SK-N-SH treated with all-trans-retinoic acid at 6 μM for 48 hours (cell line): ENCODE measurements at regions not wholly inside any gene's neighbourhood (a gene's known extent, or its start where the extent isn't known, plus 50 kb on each side); places are given as distances from the start of the nearest gene placed in this dataset.

ENCODE experiments used
- ATAC-seq: fragments of 200-7000 bp; cut with Tn5 transposase; 3 replicates; pipeline ENCODE4 v1.9.1; 2020; ENCODE audit warnings: mild to moderate bottlenecking, moderate library complexity
- ARNTL ChIP-seq: fragments of 450-650 bp; formaldehyde crosslinking; IDR thresholded peaks from 2 replicates; pipeline ENCODE4 v1.5.0; 2020; ENCODE audit warnings: low read depth, mild to moderate bottlenecking, moderate library complexity, borderline replicate concordance
- CSDC2 ChIP-seq: fragments of 250-450 bp; sonication (Bioruptor Pico); IDR thresholded peaks from 2 replicates; pipeline ENCODE4 v1.5.0; 2020; ENCODE audit warnings: mild to moderate bottlenecking, moderate library complexity
- ESRRG ChIP-seq: fragments of 250-450 bp; sonication (Bioruptor Pico); IDR thresholded peaks from 2 replicates; pipeline ENCODE4 v1.6.1; 2021; ENCODE audit warnings: mild to moderate bottlenecking
- GLIS3 ChIP-seq: fragments of 250-450 bp; sonication (Bioruptor Pico); IDR thresholded peaks from 2 replicates; pipeline ENCODE4 v1.5.0; 2020; ENCODE audit warnings: mild to moderate bottlenecking, moderate library complexity
- ISL1 ChIP-seq: fragments of 250-450 bp; sonication (Bioruptor Pico); IDR thresholded peaks from 2 replicates; pipeline ENCODE4 v2.1.2; 2022; ENCODE audit warnings: mild to moderate bottlenecking, moderate library complexity
- PPARA ChIP-seq: fragments of 250-450 bp; sonication (Bioruptor Pico); IDR thresholded peaks from 2 replicates; pipeline ENCODE4 v1.5.0; 2020; ENCODE audit warnings: mild to moderate bottlenecking, borderline replicate concordance
- RARB ChIP-seq: fragments of 250-450 bp; sonication (Bioruptor Pico); IDR thresholded peaks from 2 replicates; pipeline ENCODE4 v1.8.0; 2021; ENCODE audit warnings: mild to moderate bottlenecking, moderate library complexity
- SNAI2 ChIP-seq: fragments of 250-450 bp; sonication (Bioruptor Pico); IDR thresholded peaks from 2 replicates; pipeline ENCODE4 v1.5.0; 2020; ENCODE audit warnings: mild to moderate bottlenecking, moderate library complexity
- TCF4 ChIP-seq: fragments of 250-450 bp; sonication (Bioruptor Pico); IDR thresholded peaks from 2 replicates; pipeline ENCODE4 v1.8.0; 2021; ENCODE audit warnings: mild to moderate bottlenecking, moderate library complexity, borderline replicate concordance
- TOX ChIP-seq: fragments of 250-450 bp; sonication (Bioruptor Pico); IDR thresholded peaks from 2 replicates; pipeline ENCODE4 v1.8.0; 2021; ENCODE audit warnings: mild to moderate bottlenecking, moderate library complexity, borderline replicate concordance
- ZFP3 ChIP-seq: fragments of 250-450 bp; sonication (Bioruptor Pico); IDR thresholded peaks from 2 replicates; pipeline ENCODE4 v1.5.0; 2020; ENCODE audit warnings: mild to moderate bottlenecking, moderate library complexity
- ZFP30 ChIP-seq: fragments of 450-650 bp; formaldehyde crosslinking; IDR thresholded peaks from 2 replicates; pipeline ENCODE4 v1.5.0; 2022; ENCODE audit warnings: mild to moderate bottlenecking, moderate library complexity
- ZNF565 ChIP-seq: fragments of 450-650 bp; formaldehyde crosslinking; conservative IDR thresholded peaks from 2 replicates; pipeline ENCODE4 v1.5.0; 2020; ENCODE audit warnings: low read depth, mild to moderate bottlenecking, moderate library complexity
- ZNF70 ChIP-seq: fragments of 450-650 bp; formaldehyde crosslinking; IDR thresholded peaks from 2 replicates; pipeline ENCODE4 v1.5.0; 2020; ENCODE audit warnings: mild to moderate bottlenecking, moderate library complexity
- ZNF8 ChIP-seq: fragments of 450-650 bp; formaldehyde crosslinking; IDR thresholded peaks from 2 replicates; pipeline ENCODE4 v1.5.0; 2020; ENCODE audit warnings: mild to moderate bottlenecking, moderate library complexity
- TF ChIP-seq, protein P1 (sequence below): fragments of 250-450 bp; sonication (Bioruptor Pico); IDR thresholded peaks from 2 replicates; pipeline ENCODE4 v1.8.0; 2020; ENCODE audit warnings: mild to moderate bottlenecking, moderate library complexity, borderline replicate concordance
- TF ChIP-seq, protein P2 (sequence below): fragments of 250-450 bp; sonication (Bioruptor Pico); IDR thresholded peaks from 2 replicates; pipeline ENCODE4 v1.5.0; 2020; ENCODE audit warnings: mild to moderate bottlenecking, moderate library complexity
- TF ChIP-seq, protein P3 (sequence below): fragments of 250-450 bp; sonication (Bioruptor Pico); IDR thresholded peaks from 2 replicates; pipeline ENCODE4 v1.5.1; 2020; ENCODE audit warnings: low read depth, mild to moderate bottlenecking, moderate library complexity
- TF ChIP-seq, protein P4 (sequence below): fragments of 250-450 bp; sonication (Bioruptor Pico); IDR thresholded peaks from 2 replicates; pipeline ENCODE4 v1.8.0; 2021; ENCODE audit warnings: low read depth, mild to moderate bottlenecking, moderate library complexity, borderline replicate concordance

DNA sequence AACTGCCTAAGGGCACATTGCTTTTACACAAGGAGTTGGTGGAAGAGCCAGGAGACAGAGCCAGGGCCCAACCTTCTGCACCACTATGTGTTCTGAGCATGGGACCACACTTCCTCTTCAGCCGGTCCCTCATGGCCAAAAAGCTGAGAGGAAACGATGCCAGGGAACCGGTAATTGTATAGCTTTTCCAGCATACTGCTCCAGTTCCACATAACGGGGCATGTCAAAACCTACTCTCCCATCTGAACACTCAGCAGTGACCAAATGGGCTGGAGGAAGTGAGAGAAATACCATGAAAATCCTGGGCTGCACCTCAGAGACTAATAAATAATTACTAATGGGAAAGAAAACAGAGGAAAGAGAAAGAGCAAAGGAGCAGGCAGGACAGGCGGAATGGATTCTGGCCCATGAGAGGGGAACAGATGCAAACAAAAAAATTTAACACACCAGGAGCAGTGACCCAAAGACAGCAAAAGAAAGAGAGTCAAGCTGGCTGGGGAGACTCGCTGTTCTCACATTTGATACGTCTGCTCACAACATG is 52.0 kb upstream of the BMP2 start:
- ATAC-seq = no peak
- TF ChIP-seq ESRRG (CRISPR knock-in tag) (no peak), TCF4 (no peak)

DNA sequence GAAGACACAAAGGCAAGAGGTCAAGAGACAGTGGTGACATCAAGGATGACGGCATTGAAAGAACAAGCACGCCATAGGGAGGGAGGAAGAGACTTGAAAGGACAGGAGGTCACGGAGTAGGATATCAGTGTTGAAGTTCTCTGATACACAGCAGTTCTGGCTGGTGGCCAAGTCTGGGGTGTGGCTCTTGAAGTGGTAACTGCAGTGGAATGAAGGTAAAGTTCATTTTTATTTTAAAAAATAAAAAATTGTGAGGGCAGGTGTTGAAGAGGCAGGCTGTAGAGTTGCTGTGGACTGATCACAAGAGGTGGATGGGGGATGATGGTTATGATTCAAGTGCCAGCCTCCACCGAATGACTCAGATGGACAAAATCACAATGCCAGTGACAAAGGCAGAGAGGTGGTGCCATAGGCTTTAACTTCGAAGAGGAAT is 53.2 kb upstream of the BMP2 start:
- TF ChIP-seq, protein P1, sequence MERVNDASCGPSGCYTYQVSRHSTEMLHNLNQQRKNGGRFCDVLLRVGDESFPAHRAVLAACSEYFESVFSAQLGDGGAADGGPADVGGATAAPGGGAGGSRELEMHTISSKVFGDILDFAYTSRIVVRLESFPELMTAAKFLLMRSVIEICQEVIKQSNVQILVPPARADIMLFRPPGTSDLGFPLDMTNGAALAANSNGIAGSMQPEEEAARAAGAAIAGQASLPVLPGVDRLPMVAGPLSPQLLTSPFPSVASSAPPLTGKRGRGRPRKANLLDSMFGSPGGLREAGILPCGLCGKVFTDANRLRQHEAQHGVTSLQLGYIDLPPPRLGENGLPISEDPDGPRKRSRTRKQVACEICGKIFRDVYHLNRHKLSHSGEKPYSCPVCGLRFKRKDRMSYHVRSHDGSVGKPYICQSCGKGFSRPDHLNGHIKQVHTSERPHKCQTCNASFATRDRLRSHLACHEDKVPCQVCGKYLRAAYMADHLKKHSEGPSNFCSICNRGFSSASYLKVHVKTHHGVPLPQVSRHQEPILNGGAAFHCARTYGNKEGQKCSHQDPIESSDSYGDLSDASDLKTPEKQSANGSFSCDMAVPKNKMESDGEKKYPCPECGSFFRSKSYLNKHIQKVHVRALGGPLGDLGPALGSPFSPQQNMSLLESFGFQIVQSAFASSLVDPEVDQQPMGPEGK (CRISPR knock-in tag) = no peak
- TF ChIP-seq, protein P2, sequence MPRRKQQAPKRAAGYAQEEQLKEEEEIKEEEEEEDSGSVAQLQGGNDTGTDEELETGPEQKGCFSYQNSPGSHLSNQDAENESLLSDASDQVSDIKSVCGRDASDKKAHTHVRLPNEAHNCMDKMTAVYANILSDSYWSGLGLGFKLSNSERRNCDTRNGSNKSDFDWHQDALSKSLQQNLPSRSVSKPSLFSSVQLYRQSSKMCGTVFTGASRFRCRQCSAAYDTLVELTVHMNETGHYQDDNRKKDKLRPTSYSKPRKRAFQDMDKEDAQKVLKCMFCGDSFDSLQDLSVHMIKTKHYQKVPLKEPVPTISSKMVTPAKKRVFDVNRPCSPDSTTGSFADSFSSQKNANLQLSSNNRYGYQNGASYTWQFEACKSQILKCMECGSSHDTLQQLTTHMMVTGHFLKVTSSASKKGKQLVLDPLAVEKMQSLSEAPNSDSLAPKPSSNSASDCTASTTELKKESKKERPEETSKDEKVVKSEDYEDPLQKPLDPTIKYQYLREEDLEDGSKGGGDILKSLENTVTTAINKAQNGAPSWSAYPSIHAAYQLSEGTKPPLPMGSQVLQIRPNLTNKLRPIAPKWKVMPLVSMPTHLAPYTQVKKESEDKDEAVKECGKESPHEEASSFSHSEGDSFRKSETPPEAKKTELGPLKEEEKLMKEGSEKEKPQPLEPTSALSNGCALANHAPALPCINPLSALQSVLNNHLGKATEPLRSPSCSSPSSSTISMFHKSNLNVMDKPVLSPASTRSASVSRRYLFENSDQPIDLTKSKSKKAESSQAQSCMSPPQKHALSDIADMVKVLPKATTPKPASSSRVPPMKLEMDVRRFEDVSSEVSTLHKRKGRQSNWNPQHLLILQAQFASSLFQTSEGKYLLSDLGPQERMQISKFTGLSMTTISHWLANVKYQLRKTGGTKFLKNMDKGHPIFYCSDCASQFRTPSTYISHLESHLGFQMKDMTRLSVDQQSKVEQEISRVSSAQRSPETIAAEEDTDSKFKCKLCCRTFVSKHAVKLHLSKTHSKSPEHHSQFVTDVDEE (CRISPR knock-in tag) = no peak
- no peak for TF ChIP-seq ARNTL (CRISPR knock-in tag)
- no peak for TF ChIP-seq CSDC2 (CRISPR knock-in tag)
- TF ChIP-seq, protein P3, sequence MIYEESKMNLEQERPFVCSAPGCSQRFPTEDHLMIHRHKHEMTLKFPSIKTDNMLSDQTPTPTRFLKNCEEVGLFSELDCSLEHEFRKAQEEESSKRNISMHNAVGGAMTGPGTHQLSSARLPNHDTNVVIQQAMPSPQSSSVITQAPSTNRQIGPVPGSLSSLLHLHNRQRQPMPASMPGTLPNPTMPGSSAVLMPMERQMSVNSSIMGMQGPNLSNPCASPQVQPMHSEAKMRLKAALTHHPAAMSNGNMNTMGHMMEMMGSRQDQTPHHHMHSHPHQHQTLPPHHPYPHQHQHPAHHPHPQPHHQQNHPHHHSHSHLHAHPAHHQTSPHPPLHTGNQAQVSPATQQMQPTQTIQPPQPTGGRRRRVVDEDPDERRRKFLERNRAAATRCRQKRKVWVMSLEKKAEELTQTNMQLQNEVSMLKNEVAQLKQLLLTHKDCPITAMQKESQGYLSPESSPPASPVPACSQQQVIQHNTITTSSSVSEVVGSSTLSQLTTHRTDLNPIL (CRISPR knock-in tag) = no peak
- TF ChIP-seq SNAI2 (CRISPR knock-in tag) = no peak
- TF ChIP-seq, protein P4, sequence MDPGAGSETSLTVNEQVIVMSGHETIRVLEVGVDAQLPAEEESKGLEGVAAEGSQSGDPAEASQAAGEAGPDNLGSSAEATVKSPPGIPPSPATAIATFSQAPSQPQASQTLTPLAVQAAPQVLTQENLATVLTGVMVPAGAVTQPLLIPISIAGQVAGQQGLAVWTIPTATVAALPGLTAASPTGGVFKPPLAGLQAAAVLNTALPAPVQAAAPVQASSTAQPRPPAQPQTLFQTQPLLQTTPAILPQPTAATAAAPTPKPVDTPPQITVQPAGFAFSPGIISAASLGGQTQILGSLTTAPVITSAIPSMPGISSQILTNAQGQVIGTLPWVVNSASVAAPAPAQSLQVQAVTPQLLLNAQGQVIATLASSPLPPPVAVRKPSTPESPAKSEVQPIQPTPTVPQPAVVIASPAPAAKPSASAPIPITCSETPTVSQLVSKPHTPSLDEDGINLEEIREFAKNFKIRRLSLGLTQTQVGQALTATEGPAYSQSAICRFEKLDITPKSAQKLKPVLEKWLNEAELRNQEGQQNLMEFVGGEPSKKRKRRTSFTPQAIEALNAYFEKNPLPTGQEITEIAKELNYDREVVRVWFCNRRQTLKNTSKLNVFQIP (CRISPR knock-in tag) = no peak
- no peak for TF ChIP-seq PPARA (CRISPR knock-in tag)
- TF ChIP-seq TOX (CRISPR knock-in tag) = no peak
- TF ChIP-seq RARB (CRISPR knock-in tag) = no peak
- TF ChIP-seq ZFP30 = no peak
- no peak for TF ChIP-seq ZNF565 (CRISPR knock-in tag)
- no peak for TF ChIP-seq ZNF8 (CRISPR knock-in tag)
- no peak for TF ChIP-seq TCF4
- no peak for TF ChIP-seq ZFP3 (CRISPR knock-in tag)
- TF ChIP-seq ISL1 (CRISPR knock-in tag) = no peak

DNA sequence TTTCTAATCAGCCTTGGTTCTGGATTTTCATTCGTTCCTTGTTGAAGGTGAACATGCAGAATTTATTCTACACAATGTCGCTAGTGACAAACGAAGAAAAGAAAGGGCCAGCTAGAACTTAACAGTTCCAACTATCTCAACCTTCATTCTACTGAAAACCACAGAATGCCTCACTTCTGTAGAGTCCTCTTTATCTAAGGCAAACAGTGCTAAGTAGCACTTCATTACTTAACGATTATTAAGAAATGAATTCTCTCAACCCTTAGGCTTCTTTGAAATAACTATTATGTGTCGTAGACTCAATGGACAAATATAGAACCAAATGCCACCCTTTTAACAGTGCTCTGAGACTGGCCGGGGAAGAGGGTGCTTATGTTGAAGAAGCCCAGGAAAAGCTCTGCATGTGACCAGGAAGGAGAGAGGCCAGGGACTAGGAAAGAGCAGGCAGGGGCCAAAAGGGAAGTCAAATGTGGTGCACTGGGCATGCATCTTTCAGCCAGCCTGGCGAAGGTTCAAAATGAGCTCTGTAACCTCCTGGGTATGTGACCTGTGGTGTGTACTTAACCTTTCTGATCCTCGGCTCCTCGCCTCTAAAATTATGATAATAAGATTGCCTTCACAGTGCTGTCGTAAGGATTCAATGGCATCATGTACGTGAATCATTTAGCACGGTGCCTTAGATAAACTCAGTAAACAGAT is 55.4 kb upstream of the BMP2 start:
- ATAC-seq = no peak
- TF ChIP-seq ZNF70 = no peak

More for the DNA sequence above, 53.2 kb upstream of the BMP2 start:
- no peak for ATAC-seq

DNA sequence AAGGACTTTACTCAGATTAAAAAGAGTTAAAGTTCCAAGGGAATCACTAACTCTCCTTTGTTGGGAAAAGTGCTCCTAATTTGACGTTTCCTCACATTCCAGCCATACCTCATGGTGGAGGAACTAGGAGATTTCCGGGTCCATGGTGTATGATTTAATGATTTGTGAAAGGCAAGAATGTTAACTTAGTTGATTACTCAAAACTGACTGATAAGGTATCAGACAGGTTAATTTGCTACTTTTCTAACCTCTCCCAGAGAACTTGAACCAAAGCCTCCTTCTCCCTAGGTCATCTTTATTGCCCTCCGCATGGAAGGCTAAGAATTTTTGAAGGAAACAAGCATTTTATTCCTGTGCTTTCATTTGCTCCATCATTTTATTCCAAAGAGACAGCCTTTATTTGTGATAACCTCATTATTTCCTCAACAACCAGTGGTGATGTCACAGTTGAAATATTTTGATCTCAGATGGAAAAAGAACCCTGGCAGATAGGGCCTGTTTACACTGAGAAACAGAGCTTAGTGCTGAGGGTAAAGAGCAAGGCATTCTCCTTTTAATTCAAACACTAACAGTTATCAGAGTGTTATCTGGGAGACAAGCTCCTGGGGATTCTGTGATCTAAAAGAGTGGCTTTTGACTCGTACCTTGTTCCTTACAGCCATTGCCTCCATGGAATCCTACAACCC is 57.4 kb upstream of the BMP2 start:
- no peak for TF ChIP-seq GLIS3
- no peak for TF ChIP-seq RARB (CRISPR knock-in tag)
- TF ChIP-seq, protein P3 (CRISPR knock-in tag) = no peak
- no peak for TF ChIP-seq ZFP3 (CRISPR knock-in tag)
- no peak for TF ChIP-seq TCF4
- no peak for TF ChIP-seq CSDC2 (CRISPR knock-in tag)
- TF ChIP-seq, protein P2 (CRISPR knock-in tag) = no peak
- no peak for ATAC-seq
